Ovary (tissue), 3 donors: ENCODE measurements at regions not wholly inside any gene's neighbourhood (a gene's known extent, or its start where the extent isn't known, plus 50 kb on each side); places are given as distances from the start of the nearest gene placed in this dataset.

Source experiments
- EP300 ChIP-seq: sonication (generic); formaldehyde crosslinking; IDR thresholded peaks from one replicate; pipeline ENCODE4 v1.6.1; 2017; ENCODE audit warnings: antibody characterized with exemption
- POLR2A ChIP-seq: fragments of 450-650 bp; IDR thresholded peaks from one replicate; pipeline ENCODE4 v1.6.1; 2017; ENCODE audit warnings: antibody characterized with exemption, mild to moderate bottlenecking, moderate library complexity
- TF ChIP-seq, protein P1 (sequence below), 3 donors: fragments of 450-650 bp in 2 of 3; fragments of 200-600 bp in 1 of 3; IDR thresholded peaks; one replicate each; pipeline versions ENCODE4 v1.5.1 to v1.8.0; 2016 to 2022; ENCODE audit warnings: antibody characterized with exemption in 3 of 3, mild to moderate bottlenecking in 1 of 3
- donor health status: DM: no; HTN: no; CAD: no.

DNA sequence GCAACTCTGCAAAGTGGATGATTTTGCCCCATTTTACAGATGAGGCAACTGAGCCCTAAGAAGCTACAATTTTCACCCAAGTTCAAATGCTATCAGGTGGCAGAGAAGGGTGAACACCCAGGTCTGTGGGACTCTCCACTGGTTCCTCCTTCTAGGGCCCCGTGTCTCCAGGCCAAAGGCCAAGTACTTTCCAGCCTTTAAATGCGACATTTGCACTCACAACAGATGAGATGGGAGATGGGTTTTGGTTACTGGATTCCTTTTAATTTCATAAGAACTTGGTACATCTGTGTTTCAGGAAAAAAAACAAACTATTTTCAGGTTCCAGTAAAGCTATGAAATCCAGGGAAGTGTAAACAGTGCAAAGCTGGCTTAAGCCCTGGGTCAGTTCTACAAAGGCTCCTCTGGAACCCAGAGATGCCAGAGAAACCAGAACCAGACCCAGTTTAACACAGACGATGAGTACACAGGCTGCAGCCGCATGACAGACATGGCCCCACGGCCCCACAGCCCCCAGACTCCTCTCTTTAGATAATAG, 361.7 kb downstream of the ANAPC1 start:
- TF ChIP-seq POLR2A (no peak), EP300 (no peak)
- TF ChIP-seq, protein P1, sequence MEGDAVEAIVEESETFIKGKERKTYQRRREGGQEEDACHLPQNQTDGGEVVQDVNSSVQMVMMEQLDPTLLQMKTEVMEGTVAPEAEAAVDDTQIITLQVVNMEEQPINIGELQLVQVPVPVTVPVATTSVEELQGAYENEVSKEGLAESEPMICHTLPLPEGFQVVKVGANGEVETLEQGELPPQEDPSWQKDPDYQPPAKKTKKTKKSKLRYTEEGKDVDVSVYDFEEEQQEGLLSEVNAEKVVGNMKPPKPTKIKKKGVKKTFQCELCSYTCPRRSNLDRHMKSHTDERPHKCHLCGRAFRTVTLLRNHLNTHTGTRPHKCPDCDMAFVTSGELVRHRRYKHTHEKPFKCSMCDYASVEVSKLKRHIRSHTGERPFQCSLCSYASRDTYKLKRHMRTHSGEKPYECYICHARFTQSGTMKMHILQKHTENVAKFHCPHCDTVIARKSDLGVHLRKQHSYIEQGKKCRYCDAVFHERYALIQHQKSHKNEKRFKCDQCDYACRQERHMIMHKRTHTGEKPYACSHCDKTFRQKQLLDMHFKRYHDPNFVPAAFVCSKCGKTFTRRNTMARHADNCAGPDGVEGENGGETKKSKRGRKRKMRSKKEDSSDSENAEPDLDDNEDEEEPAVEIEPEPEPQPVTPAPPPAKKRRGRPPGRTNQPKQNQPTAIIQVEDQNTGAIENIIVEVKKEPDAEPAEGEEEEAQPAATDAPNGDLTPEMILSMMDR (IDR thresholded peaks at IDR 0.05), result no peak
